ENCODE measurements at regions not wholly inside any gene's neighbourhood (a gene's known extent, or its start where the extent isn't known, plus 50 kb on each side); places are given as distances from the start of the nearest gene placed in this dataset.

GRCh38 chr12:15045451-15045850 is 72.6 kb downstream of the PDE6H start:
- no peaks in the 10 kb centered on the region for H3K79me2 ChIP-seq (ENCODE audit: control insufficient read depth, insufficient read depth, low read length)
- no peak overlapping the region for H3K4me2 ChIP-seq (ENCODE audit: extremely low read depth, insufficient read depth, low read length)
- no peak overlapping the region for H3K27ac ChIP-seq (ENCODE audit: insufficient read depth, low read length)
- H3K9me3 ChIP-seq (ENCODE audit: control insufficient read depth, insufficient read depth, low read depth, low read length): no peaks in the 10 kb centered on the region
- H4K20me1 ChIP-seq (ENCODE audit: control insufficient read depth, extremely low read depth, insufficient read depth, low read length): no peaks in the 10 kb centered on the region
- no peak overlapping the region for H3K4me3 ChIP-seq (replicated peaks in 1 of 4; ENCODE audit: control extremely low read depth in 1 of 4, insufficient read depth in 1 of 4, low read depth in 3 of 4, low read length in 4 of 4)
- H3K36me3 ChIP-seq (ENCODE audit: control insufficient read depth, insufficient read depth, low read length): no peaks in the 10 kb centered on the region
- no peak for DNase-seq (ENCODE audit: low read depth in 2 of 2)
- no peak overlapping the region for H2AFZ ChIP-seq (ENCODE audit: low read length)
- no peaks in the 10 kb centered on the region for H3K4me1 ChIP-seq (ENCODE audit: control insufficient read depth, extremely low read depth, insufficient read depth, low read length)
- no peak overlapping the region for H3K9ac ChIP-seq (ENCODE audit: insufficient read depth, low read length)
- no peak for TF ChIP-seq EZH2 (IDR thresholded peaks at IDR 0.05; ENCODE audit: low read length, missing control alignments)
- TF ChIP-seq, protein P1, sequence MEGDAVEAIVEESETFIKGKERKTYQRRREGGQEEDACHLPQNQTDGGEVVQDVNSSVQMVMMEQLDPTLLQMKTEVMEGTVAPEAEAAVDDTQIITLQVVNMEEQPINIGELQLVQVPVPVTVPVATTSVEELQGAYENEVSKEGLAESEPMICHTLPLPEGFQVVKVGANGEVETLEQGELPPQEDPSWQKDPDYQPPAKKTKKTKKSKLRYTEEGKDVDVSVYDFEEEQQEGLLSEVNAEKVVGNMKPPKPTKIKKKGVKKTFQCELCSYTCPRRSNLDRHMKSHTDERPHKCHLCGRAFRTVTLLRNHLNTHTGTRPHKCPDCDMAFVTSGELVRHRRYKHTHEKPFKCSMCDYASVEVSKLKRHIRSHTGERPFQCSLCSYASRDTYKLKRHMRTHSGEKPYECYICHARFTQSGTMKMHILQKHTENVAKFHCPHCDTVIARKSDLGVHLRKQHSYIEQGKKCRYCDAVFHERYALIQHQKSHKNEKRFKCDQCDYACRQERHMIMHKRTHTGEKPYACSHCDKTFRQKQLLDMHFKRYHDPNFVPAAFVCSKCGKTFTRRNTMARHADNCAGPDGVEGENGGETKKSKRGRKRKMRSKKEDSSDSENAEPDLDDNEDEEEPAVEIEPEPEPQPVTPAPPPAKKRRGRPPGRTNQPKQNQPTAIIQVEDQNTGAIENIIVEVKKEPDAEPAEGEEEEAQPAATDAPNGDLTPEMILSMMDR (conservative IDR thresholded peaks at IDR 0.05 in 1 of 2, IDR thresholded peaks at IDR 0.05 in 1 of 2; ENCODE audit: low read depth in 1 of 2, low read length in 2 of 2): no peak
- no peaks in the 10 kb centered on the region for H3K27me3 ChIP-seq (ENCODE audit: control insufficient read depth, insufficient read depth, low read length)

DNA sequence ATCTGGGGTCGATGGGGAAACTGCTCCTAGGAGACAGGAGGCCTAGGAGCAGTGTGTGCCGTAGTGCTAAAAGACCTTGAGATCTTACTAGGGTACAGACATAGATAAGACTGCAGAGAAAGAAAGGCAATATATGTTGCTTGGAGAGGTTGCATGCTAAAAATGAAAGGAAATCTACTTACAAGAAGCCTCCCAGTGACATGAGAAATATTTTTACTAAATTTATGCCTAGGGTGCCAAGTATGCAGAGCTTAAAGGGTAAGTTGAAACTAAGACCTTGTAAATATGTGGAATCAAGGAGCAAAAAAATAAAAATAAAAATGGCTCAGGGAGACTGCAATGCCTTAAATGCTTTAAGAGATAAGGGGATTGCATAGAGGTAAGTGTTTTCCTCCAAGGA is 74.8 kb downstream of the PDE6H start:
- no peak overlapping the region for H2AFZ ChIP-seq (ENCODE audit: low read length)
- H3K4me1 ChIP-seq (ENCODE audit: control insufficient read depth, extremely low read depth, insufficient read depth, low read length): no peaks in the 10 kb centered on the region
- no peak for DNase-seq (ENCODE audit: low read depth in 2 of 2)
- no peak overlapping the region for H3K27ac ChIP-seq (ENCODE audit: insufficient read depth, low read length)
- H3K4me3 ChIP-seq (replicated peaks in 1 of 4; ENCODE audit: control extremely low read depth in 1 of 4, insufficient read depth in 1 of 4, low read depth in 3 of 4, low read length in 4 of 4): no peak overlapping the region
- no peaks in the 10 kb centered on the region for H3K9me3 ChIP-seq (ENCODE audit: control insufficient read depth, insufficient read depth, low read depth, low read length)
- no peaks in the 10 kb centered on the region for H3K27me3 ChIP-seq (ENCODE audit: control insufficient read depth, insufficient read depth, low read length)
- TF ChIP-seq EZH2 (IDR thresholded peaks at IDR 0.05; ENCODE audit: low read length, missing control alignments): no peak
- TF ChIP-seq, protein P1 (conservative IDR thresholded peaks at IDR 0.05 in 1 of 2, IDR thresholded peaks at IDR 0.05 in 1 of 2; ENCODE audit: low read depth in 1 of 2, low read length in 2 of 2): no peak
- H3K4me2 ChIP-seq (ENCODE audit: extremely low read depth, insufficient read depth, low read length): no peak overlapping the region
- no peaks in the 10 kb centered on the region for H3K36me3 ChIP-seq (ENCODE audit: control insufficient read depth, insufficient read depth, low read length)
- no peaks in the 10 kb centered on the region for H4K20me1 ChIP-seq (ENCODE audit: control insufficient read depth, extremely low read depth, insufficient read depth, low read length)
- no peak overlapping the region for H3K9ac ChIP-seq (ENCODE audit: insufficient read depth, low read length)
- H3K79me2 ChIP-seq (ENCODE audit: control insufficient read depth, insufficient read depth, low read length): no peaks in the 10 kb centered on the region

DNA sequence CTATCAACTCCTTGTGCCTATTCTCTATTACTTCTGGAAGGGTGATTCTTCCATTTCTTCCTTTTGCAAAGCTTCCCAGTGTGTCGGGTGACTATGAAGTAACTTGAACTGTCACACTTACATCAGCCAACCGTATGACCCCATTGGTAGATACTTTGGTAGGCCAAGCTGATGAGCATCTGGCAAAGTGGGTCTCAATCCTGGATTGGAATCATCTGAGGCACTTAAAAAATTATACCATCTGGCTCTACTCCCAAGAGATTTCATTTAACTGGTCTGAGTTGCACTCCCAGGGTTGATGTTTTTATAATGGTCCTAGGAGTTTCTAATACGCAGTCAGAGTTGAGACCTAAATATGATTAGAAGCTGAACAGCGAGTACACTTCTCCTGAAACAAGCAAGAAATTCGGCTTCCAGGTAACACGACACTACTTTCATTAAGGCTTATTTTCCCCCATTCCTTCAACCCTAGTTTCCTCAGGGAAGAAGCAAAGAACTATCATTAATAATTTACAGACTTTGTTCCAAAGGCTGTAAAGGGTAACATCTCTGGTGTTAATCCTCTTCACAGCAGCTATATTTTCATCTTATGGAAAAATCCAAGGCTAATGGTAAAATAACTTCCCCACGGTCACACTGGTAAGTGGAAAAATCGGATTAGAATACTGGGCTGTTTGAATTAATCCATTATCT is 76.8 kb downstream of the PDE6H start:
- TF ChIP-seq, protein P1 (conservative IDR thresholded peaks at IDR 0.05 in 1 of 2, IDR thresholded peaks at IDR 0.05 in 1 of 2; ENCODE audit: low read depth in 1 of 2, low read length in 2 of 2): no peak
- TF ChIP-seq EZH2 (IDR thresholded peaks at IDR 0.05; ENCODE audit: low read length, missing control alignments): no peak
- Histone ChIP-seq H3K9ac (ENCODE audit: insufficient read depth, low read length) (no peak overlapping the region), H3K79me2 (ENCODE audit: control insufficient read depth, insufficient read depth, low read length) (no peaks in the 10 kb centered on the region), H3K27ac (ENCODE audit: insufficient read depth, low read length) (no peak overlapping the region), H2AFZ (ENCODE audit: low read length) (no peak overlapping the region), H3K27me3 (ENCODE audit: control insufficient read depth, insufficient read depth, low read length) (no peaks in the 10 kb centered on the region), H3K36me3 (ENCODE audit: control insufficient read depth, insufficient read depth, low read length) (no peaks in the 10 kb centered on the region), H4K20me1 (ENCODE audit: control insufficient read depth, extremely low read depth, insufficient read depth, low read length) (no peaks in the 10 kb centered on the region), H3K9me3 (ENCODE audit: control insufficient read depth, insufficient read depth, low read depth, low read length) (no peaks in the 10 kb centered on the region), H3K4me2 (ENCODE audit: extremely low read depth, insufficient read depth, low read length) (no peak overlapping the region), H3K4me3 (replicated peaks in 1 of 4; ENCODE audit: control extremely low read depth in 1 of 4, insufficient read depth in 1 of 4, low read depth in 3 of 4, low read length in 4 of 4) (no peak overlapping the region), H3K4me1 (ENCODE audit: control insufficient read depth, extremely low read depth, insufficient read depth, low read length) (no peaks in the 10 kb centered on the region)
- DNase-seq (ENCODE audit: low read depth in 2 of 2): no peak
